Chondrocyte (in vitro differentiated cells): ENCODE measurements at regions not wholly inside any gene's neighbourhood (a gene's known extent, or its start where the extent isn't known, plus 50 kb on each side); places are given as distances from the start of the nearest gene placed in this dataset.

Experiments
- DNase-seq: peaks from one replicate; pipeline ENCODE4 v3.0.0; 2021; ENCODE audit warnings: mixed read lengths, low spot score
- H3K27ac Mint-ChIP-seq: one replicate; pipeline ENCODE4 v1.8.0; 2021; ENCODE audit warnings: mild to moderate bottlenecking, moderate library complexity, mixed read lengths; ENCODE audit not compliant: unreplicated experiment
- H3K27me3 Mint-ChIP-seq: 2 replicates; pipeline ENCODE4 v1.8.0; 2021; ENCODE audit warnings: low read depth, mixed read lengths
- H3K36me3 Mint-ChIP-seq: 2 replicates; pipeline ENCODE4 v1.8.0; 2021; ENCODE audit warnings: low read depth, mixed read lengths
- H3K4me1 Mint-ChIP-seq: 2 replicates; pipeline ENCODE4 v1.8.0; 2021; ENCODE audit warnings: low read depth, mild to moderate bottlenecking, mixed read lengths
- H3K4me3 Mint-ChIP-seq: one replicate; pipeline ENCODE4 v1.8.0; 2021; ENCODE audit warnings: mild to moderate bottlenecking, moderate library complexity, mixed read lengths; ENCODE audit not compliant: unreplicated experiment
- H3K9me3 Mint-ChIP-seq: 2 replicates; pipeline ENCODE4 v1.8.0; 2021; ENCODE audit warnings: low read depth, mixed read lengths
- TF ChIP-seq, protein P1 (sequence below): fragments of 200-600 bp; sonication (generic); IDR thresholded peaks from 2 replicates; pipeline ENCODE4 v1.5.0; 2021; ENCODE audit warnings: antibody characterized with exemption, mild to moderate bottlenecking, moderate library complexity

DNA sequence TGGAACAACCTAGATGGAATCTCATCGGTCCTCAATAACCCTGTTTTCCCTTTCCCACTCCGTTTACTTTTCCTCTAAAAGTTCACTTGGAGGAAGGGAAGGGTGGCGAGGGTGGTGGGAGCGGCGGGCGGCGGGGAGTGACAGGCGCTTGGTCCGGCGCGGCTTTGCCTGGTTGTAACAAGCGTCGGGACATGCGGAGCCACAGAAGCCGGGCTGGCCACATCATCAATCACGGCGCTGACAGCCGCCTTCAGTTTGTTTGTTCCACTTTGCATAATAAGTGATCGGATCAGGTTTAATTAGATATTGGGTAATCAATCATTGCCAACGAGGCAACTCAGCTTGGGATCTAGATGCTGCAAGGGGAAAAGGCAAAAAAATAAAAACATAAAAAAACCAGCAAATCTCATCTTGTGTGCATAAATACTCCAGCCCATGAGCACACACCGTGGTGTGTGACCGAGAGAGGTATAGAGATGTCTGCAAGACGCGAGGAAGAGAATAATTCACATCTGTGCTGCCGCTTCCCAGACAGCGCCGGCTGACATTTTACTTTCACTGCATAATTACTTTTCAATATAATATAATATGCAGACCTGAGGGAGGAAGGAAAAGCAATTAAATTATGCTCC is 396.2 kb upstream of the IRX4 start:
- Mint-ChIP-seq H3K9me3 (no peaks in the 10 kb centered on the region), H3K27ac (no peak overlapping the region), H3K36me3 (no peaks in the 10 kb centered on the region), H3K4me3 (no peak overlapping the region), H3K27me3 (peaks cover 12% of the 10 kb centered on the region), H3K4me1 (no peaks in the 10 kb centered on the region)
- TF ChIP-seq, protein P1, sequence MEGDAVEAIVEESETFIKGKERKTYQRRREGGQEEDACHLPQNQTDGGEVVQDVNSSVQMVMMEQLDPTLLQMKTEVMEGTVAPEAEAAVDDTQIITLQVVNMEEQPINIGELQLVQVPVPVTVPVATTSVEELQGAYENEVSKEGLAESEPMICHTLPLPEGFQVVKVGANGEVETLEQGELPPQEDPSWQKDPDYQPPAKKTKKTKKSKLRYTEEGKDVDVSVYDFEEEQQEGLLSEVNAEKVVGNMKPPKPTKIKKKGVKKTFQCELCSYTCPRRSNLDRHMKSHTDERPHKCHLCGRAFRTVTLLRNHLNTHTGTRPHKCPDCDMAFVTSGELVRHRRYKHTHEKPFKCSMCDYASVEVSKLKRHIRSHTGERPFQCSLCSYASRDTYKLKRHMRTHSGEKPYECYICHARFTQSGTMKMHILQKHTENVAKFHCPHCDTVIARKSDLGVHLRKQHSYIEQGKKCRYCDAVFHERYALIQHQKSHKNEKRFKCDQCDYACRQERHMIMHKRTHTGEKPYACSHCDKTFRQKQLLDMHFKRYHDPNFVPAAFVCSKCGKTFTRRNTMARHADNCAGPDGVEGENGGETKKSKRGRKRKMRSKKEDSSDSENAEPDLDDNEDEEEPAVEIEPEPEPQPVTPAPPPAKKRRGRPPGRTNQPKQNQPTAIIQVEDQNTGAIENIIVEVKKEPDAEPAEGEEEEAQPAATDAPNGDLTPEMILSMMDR, result no peak
- DNase-seq, result no peak

DNA sequence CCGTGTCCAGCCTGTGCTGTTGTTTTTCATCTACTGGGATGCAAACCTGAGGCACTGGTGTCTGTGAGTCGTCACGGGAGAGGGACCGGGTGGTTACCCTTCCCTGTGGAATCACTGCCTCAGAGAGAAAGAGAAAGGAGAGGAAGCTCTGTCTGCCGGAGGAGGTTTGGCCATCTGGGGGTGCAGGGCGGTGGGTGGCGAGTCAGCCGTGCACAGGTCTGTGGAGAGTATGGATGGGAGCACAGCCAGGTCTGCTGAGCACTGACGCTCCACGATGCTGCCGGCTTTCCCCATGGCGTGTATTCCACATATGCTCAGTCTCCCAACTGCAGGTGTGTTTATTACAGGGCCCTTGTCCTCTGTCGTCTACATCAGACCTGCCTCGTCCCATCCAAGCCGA is 395.2 kb upstream of the IRX4 start:
- Mint-ChIP-seq H3K27ac (no peak overlapping the region), H3K4me1 (no peaks in the 10 kb centered on the region), H3K27me3 (peaks cover 12% of the 10 kb centered on the region), H3K36me3 (no peaks in the 10 kb centered on the region), H3K4me3 (no peak overlapping the region), H3K9me3 (no peaks in the 10 kb centered on the region)
- DNase-seq, result no peak
- TF ChIP-seq, protein P1, result no peak

DNA sequence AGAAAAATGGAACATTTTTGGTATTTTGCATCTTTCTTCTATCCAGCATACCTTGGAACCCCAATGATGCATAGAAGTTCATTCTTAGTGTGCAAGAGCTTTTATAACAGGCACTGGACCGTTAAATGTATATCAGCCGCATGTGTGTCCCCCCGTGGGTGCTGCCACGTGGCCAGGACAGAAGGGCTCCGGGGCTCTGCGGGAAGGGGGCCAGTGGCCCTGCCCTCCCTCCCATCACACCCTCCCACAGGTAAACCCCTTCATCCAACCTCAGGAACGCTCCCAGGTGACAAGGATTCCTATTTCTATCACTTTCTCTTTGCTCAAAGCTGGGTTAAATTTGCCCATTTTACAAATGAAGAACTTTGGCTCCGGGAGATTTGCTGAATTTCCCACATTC is 393.4 kb upstream of the IRX4 start:
- Mint-ChIP-seq H3K36me3 (no peaks in the 10 kb centered on the region), H3K27me3 (peaks cover 12% of the 10 kb centered on the region), H3K4me3 (no peak overlapping the region), H3K9me3 (no peaks in the 10 kb centered on the region), H3K27ac (no peak overlapping the region), H3K4me1 (no peaks in the 10 kb centered on the region)
- DNase-seq, result no peak
- TF ChIP-seq, protein P1, result no peak

DNA sequence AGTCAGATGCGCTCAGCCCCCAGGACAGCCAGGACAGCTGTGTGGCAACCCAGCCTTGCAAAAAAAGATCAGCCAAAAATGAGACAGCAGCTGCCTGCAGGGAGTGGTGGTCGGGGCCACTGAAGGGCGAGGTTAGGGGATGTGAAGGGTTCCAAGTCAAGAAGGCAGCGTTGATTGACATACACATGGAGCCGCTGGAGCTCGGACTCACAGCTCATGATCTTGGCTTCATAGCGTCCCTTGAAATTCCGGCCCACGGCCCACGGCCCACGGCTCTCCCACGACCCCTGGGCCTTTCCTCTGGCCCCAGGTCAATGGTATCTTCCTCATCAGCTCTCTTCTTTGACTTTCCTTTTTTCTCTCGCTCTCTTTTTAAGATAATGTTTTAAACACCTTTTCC is 390.0 kb upstream of the IRX4 start:
- TF ChIP-seq, protein P1, result no peak
- Mint-ChIP-seq H3K4me3 (no peak overlapping the region), H3K27me3 (peaks cover 6% of the 10 kb centered on the region), H3K36me3 (no peaks in the 10 kb centered on the region), H3K27ac (no peak overlapping the region), H3K4me1 (no peaks in the 10 kb centered on the region), H3K9me3 (no peaks in the 10 kb centered on the region)
- no peak for DNase-seq

DNA sequence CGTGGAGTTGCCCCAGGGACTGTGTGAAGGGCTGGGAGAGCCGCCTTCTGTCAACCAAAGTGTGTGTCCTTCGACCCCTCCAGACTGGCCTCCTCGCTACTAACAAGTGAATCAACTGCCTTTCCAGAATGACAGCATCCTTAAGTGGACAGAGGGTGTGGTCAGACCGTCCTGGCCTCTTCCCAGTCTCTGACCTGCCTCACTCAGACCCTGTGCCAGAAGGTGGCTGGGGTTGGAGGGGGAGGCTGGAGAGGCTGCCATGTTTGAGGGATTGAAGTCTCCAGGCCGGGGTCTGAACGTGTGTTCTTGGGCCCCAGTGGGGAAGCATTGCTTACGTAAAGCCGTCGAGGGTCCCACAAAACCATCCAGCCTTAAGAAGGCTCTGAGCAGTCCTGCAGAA is 389.3 kb upstream of the IRX4 start:
- H3K36me3 Mint-ChIP-seq, result no peaks in the 10 kb centered on the region
- no peak overlapping the region for H3K27ac Mint-ChIP-seq
- H3K4me3 Mint-ChIP-seq, result no peak overlapping the region
- peaks cover 6% of the 10 kb centered on the region for H3K27me3 Mint-ChIP-seq
- no peak for DNase-seq
- no peaks in the 10 kb centered on the region for H3K9me3 Mint-ChIP-seq
- H3K4me1 Mint-ChIP-seq, result no peaks in the 10 kb centered on the region
- TF ChIP-seq, protein P1, result no peak
